ENCODE measurements at regions not wholly inside any gene's neighbourhood (a gene's known extent, or its start where the extent isn't known, plus 50 kb on each side); places are given as distances from the start of the nearest gene placed in this dataset.

GRCh38 chr16:51624080-51624775 lies 473.2 kb upstream of the SALL1 start:
- TF ChIP-seq POLR2A (IDR thresholded peaks at IDR 0.05; ENCODE audit: low read depth, low read length) (no peak), MAX (IDR thresholded peaks at IDR 0.05; ENCODE audit: insufficient read depth, insufficient read length) (no peak), CTCF (IDR thresholded peaks at IDR 0.05; ENCODE audit: extremely low read depth in 1 of 2, insufficient read depth in 1 of 2, low read depth in 1 of 2, low read length in 2 of 2) (no peak), EZH2 (IDR thresholded peaks at IDR 0.05; ENCODE audit: borderline replicate concordance, low read depth, low read length, severe bottlenecking) (no peak), GATA2 (IDR thresholded peaks at IDR 0.05; ENCODE audit: insufficient read depth, insufficient read length, low read depth, low read length) (no peak), POLR2AphosphoS5 (IDR thresholded peaks at IDR 0.05; ENCODE audit: insufficient read depth, low read depth, low read length) (no peak), MYC (IDR thresholded peaks at IDR 0.05; ENCODE audit: low read depth, low read length) (no peak), FOS (IDR thresholded peaks at IDR 0.05; ENCODE audit: borderline replicate concordance, insufficient read depth, low read length) (no peak)

Measured in endothelial cell of umbilical vein (primary cell).